ENCODE measurements at regions not wholly inside any gene's neighbourhood (a gene's known extent, or its start where the extent isn't known, plus 50 kb on each side); places are given as distances from the start of the nearest gene placed in this dataset.

- TF ChIP-seq POLR2AphosphoS5 (IDR thresholded peaks at IDR 0.05): no peak
- TF ChIP-seq POLR2A (IDR thresholded peaks at IDR 0.05): no peak
Observed at GRCh38 chr15:25965326-25965725, 102.2 kb upstream of the ATP10A start.

Measured in prostate gland (tissue), 1 donor.